ENCODE measurements at regions not wholly inside any gene's neighbourhood (a gene's known extent, or its start where the extent isn't known, plus 50 kb on each side); places are given as distances from the start of the nearest gene placed in this dataset.
"Not testable (repeated sequence)": the region's sequence is repeated elsewhere in the genome, so short reads cannot be mapped to it uniquely, and the experiment has no call there.

DNA sequence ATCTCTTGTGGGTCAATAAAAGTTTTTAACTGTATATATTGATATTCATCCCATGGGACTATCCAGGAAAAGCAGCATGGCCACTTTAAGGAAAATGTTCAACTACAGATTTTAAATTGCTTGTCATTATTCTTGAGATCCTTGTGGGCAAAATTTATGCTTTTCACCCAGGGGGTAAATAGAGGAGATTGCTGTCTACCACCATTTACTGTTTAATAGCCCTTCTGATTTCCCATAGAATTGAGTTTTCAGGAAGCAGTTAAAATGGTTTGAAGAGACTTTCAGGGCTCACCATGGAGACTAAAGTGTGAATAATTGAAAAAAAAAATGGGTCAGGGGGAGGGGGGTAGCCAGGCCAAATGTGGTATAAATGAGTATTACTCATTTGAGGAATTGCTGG is 901.1 kb upstream of the POT1 start:
- Histone ChIP-seq H3K4me3 (replicated peaks in 1 of 3) (no peak overlapping the region), H3K27ac (no peak overlapping the region), H3K36me3 (no peaks in the 10 kb centered on the region), H3K27me3 (no peaks in the 10 kb centered on the region), H3K4me1 (no peaks in the 10 kb centered on the region), H3K9me3 (no peaks in the 10 kb centered on the region)
- no peak for DNase-seq
- TF ChIP-seq POLR2A (IDR thresholded peaks at IDR 0.05), result no peak
- TF ChIP-seq CTCF (IDR thresholded peaks at IDR 0.05), result no peak
- intact Hi-C loops (cut with DNase I), result no loop called here

DNA sequence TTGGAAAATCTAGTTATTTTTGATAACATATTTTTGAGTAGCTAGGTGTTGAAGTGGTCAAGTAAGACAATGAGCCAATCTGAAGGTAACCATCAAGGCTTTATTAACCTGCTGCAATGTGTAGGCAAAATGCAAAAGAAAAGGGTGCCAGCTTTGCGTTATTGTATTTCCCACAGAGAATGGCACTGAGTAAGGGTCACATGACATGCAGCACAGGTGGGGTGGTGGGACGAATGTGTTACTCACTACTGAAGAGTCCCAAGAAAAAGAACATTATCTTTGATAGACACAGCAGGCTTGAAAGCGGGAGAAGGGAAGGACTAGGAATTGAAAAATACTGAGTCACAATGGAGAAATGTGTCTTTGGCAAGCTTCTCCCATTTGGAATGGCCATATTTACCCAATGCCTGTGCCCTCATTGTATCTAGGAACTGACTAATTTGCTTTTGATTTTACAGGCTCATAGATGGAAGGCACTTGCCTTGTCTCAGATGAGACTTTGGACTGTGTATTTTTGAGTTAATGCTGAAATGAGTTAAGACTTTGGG is 898.6 kb upstream of the POT1 start:
- no peaks in the 10 kb centered on the region for H3K27me3 ChIP-seq
- intact Hi-C loops (cut with DNase I), result no loop called here
- no peaks in the 10 kb centered on the region for H3K9me3 ChIP-seq
- H3K4me3 ChIP-seq (replicated peaks in 1 of 3), result no peak overlapping the region
- TF ChIP-seq CTCF (IDR thresholded peaks at IDR 0.05) (no peak), POLR2A (IDR thresholded peaks at IDR 0.05) (no peak)
- no peak overlapping the region for H3K27ac ChIP-seq
- DNase-seq, result no peak
- H3K36me3 ChIP-seq, result no peaks in the 10 kb centered on the region
- 83 to 96% methylated on average over 3 of the region's 3 CpGs for WGBS, 2 donors
- no peaks in the 10 kb centered on the region for H3K4me1 ChIP-seq

GRCh38 chr7:125823538-125823937 is 893.9 kb upstream of the POT1 start:
- TF ChIP-seq POLR2A (IDR thresholded peaks at IDR 0.05) (no peak), CTCF (IDR thresholded peaks at IDR 0.05) (no peak)
- Histone ChIP-seq H3K36me3 (no peaks in the 10 kb centered on the region), H3K4me1 (no peaks in the 10 kb centered on the region), H3K27ac (no peak overlapping the region), H3K9me3 (no peaks in the 10 kb centered on the region), H3K27me3 (no peaks in the 10 kb centered on the region), H3K4me3 (replicated peaks in 1 of 3) (no peak overlapping the region)
- intact Hi-C loops (cut with DNase I), result no loop called here
- no peak for DNase-seq

GRCh38 chr7:125820495-125820894 is 890.9 kb upstream of the POT1 start:
- no peak for DNase-seq
- Histone ChIP-seq H3K27ac (no peak overlapping the region), H3K36me3 (no peaks in the 10 kb centered on the region), H3K4me1 (no peaks in the 10 kb centered on the region), H3K27me3 (no peaks in the 10 kb centered on the region), H3K4me3 (replicated peaks in 1 of 3) (no peak overlapping the region), H3K9me3 (no peaks in the 10 kb centered on the region)
- TF ChIP-seq POLR2A (IDR thresholded peaks at IDR 0.05) (no peak), CTCF (IDR thresholded peaks at IDR 0.05) (no peak)
- intact Hi-C loops (cut with DNase I), result no loop called here

- intact Hi-C loops (cut with DNase I), result no loop called here
- H3K4me3 ChIP-seq (replicated peaks in 1 of 3), result no peak overlapping the region
- 64 to 73% methylated on average over 2 of the region's 2 CpGs for WGBS, 2 donors
These were observed 884.5 kb upstream of the POT1 start for GRCh38 chr7:125814100-125814499.

GRCh38 chr7:125806491-125806890 is 876.9 kb upstream of the POT1 start:
- H3K9me3 ChIP-seq; H3K4me3 ChIP-seq (replicated peaks in 1 of 3); H3K36me3 ChIP-seq; H3K4me1 ChIP-seq; intact Hi-C loops (cut with DNase I); DNase-seq; H3K27ac ChIP-seq; H3K27me3 ChIP-seq: not testable (repeated sequence)
- 94 to 95% methylated on average over 4 of the region's 4 CpGs for WGBS, 2 donors

More at GRCh38 chr7:125814100-125814499, 884.5 kb upstream of the POT1 start:
- no peaks in the 10 kb centered on the region for H3K4me1 ChIP-seq
- no peaks in the 10 kb centered on the region for H3K27me3 ChIP-seq
- no peaks in the 10 kb centered on the region for H3K36me3 ChIP-seq
- H3K27ac ChIP-seq, result no peak overlapping the region
- no peak for TF ChIP-seq CTCF (IDR thresholded peaks at IDR 0.05)
- TF ChIP-seq POLR2A (IDR thresholded peaks at IDR 0.05), result no peak
- DNase-seq, result no peak
- no peaks in the 10 kb centered on the region for H3K9me3 ChIP-seq

Data from thyroid gland (tissue), 4 donors.